ENCODE measurements at regions not wholly inside any gene's neighbourhood (a gene's known extent, or its start where the extent isn't known, plus 50 kb on each side); places are given as distances from the start of the nearest gene placed in this dataset.

DNA sequence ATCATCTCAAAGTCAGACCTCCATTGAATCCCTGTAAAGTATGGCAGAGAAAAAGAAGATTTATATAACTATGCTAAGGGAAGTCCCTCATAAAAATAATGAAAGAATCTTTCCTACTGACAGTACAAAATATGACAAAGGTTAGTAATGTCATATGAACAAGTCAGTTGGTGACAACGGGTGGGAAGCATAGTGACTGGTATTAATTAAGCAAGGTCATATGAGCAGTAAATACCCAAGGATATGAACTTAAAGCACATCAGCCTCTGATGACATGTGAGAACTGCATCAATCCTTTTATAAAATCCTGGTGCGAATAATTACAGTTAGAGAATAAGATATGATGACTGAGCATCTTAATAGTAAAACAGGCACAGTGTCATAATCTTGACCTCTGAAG is 364.8 kb upstream of the GALNTL6 start:
- TF ChIP-seq, protein P1, sequence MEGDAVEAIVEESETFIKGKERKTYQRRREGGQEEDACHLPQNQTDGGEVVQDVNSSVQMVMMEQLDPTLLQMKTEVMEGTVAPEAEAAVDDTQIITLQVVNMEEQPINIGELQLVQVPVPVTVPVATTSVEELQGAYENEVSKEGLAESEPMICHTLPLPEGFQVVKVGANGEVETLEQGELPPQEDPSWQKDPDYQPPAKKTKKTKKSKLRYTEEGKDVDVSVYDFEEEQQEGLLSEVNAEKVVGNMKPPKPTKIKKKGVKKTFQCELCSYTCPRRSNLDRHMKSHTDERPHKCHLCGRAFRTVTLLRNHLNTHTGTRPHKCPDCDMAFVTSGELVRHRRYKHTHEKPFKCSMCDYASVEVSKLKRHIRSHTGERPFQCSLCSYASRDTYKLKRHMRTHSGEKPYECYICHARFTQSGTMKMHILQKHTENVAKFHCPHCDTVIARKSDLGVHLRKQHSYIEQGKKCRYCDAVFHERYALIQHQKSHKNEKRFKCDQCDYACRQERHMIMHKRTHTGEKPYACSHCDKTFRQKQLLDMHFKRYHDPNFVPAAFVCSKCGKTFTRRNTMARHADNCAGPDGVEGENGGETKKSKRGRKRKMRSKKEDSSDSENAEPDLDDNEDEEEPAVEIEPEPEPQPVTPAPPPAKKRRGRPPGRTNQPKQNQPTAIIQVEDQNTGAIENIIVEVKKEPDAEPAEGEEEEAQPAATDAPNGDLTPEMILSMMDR (IDR thresholded peaks at IDR 0.05) = no peak
- TF ChIP-seq ZFX (IDR thresholded peaks at IDR 0.05; ENCODE audit: borderline replicate concordance) = no peak
